Astrocyte (in vitro differentiated cells and primary cell): ENCODE measurements at regions not wholly inside any gene's neighbourhood (a gene's known extent, or its start where the extent isn't known, plus 50 kb on each side); places are given as distances from the start of the nearest gene placed in this dataset.

Experiments
- DNase-seq: peaks from one replicate; pipeline ENCODE4 v3.0.0-alpha.2; 2010; ENCODE audit warnings: low read depth
- FAIRE-seq: peaks from 2 replicates; lab custom pipeline; 2011; peaks lifted over from hg19 to GRCh38; lab: Jason Lieb, UNC
- H2AFZ ChIP-seq: 2 replicates; pipeline ENCODE4 v1.6.0; 2012; ENCODE audit warnings: low read depth, low read length, inconsistent platforms
- H3K27ac ChIP-seq: 2 replicates; pipeline ENCODE4 v1.5.1; 2011; ENCODE audit warnings: low read depth, low read length, inconsistent platforms
- H3K27me3 ChIP-seq: 2 replicates; pipeline ENCODE4 v1.6.0; 2011; ENCODE audit warnings: low read length, inconsistent platforms; ENCODE audit not compliant: insufficient read depth
- H3K36me3 ChIP-seq: 2 replicates; pipeline ENCODE4 v1.5.1; 2011; ENCODE audit warnings: low read length, inconsistent platforms; ENCODE audit not compliant: insufficient read depth
- H3K4me1 ChIP-seq: 2 replicates; pipeline ENCODE4 v1.5.1; 2011; ENCODE audit warnings: low read length, inconsistent platforms; ENCODE audit not compliant: insufficient read depth
- H3K4me2 ChIP-seq: 2 replicates; pipeline ENCODE4 v1.6.0; 2012; ENCODE audit warnings: low read length, inconsistent platforms
- H3K4me3 ChIP-seq: 2 replicates; pipeline ENCODE4 v1.5.1; 2011; ENCODE audit warnings: low read depth, mild to moderate bottlenecking, low read length, inconsistent platforms; ENCODE audit not compliant: insufficient read depth
- H3K79me2 ChIP-seq: 2 replicates; pipeline ENCODE4 v1.6.0; 2012; ENCODE audit warnings: mild to moderate bottlenecking, low read length, inconsistent platforms; ENCODE audit not compliant: insufficient read depth
- H3K9ac ChIP-seq: 2 replicates; pipeline ENCODE4 v1.6.0; 2012; ENCODE audit warnings: mild to moderate bottlenecking, low read length, inconsistent platforms
- H3K9me3 ChIP-seq: 2 replicates; pipeline ENCODE4 v1.5.1; 2012; ENCODE audit warnings: low read depth, mild to moderate bottlenecking, low read length, inconsistent platforms; ENCODE audit not compliant: insufficient read depth
- H4K20me1 ChIP-seq: 2 replicates; pipeline ENCODE4 v1.6.0; 2012; ENCODE audit warnings: low read length, inconsistent platforms; ENCODE audit not compliant: insufficient read depth
- H3K27ac Mint-ChIP-seq: one replicate; pipeline ENCODE4 v1.8.0; 2021; ENCODE audit warnings: mild to moderate bottlenecking, mixed read lengths; ENCODE audit not compliant: unreplicated experiment
- H3K27me3 Mint-ChIP-seq: one replicate; pipeline ENCODE4 v1.8.0; 2021; ENCODE audit warnings: low read depth, mixed read lengths; ENCODE audit not compliant: unreplicated experiment
- H3K36me3 Mint-ChIP-seq: one replicate; pipeline ENCODE4 v1.8.0; 2021; ENCODE audit warnings: low read depth, mixed read lengths; ENCODE audit not compliant: unreplicated experiment
- H3K4me1 Mint-ChIP-seq: one replicate; pipeline ENCODE4 v1.8.0; 2021; ENCODE audit warnings: low read depth, mixed read lengths; ENCODE audit not compliant: unreplicated experiment
- H3K4me3 Mint-ChIP-seq: one replicate; pipeline ENCODE4 v1.8.0; 2021; ENCODE audit warnings: mild to moderate bottlenecking, moderate library complexity, mixed read lengths; ENCODE audit not compliant: unreplicated experiment
- H3K9me3 Mint-ChIP-seq: one replicate; pipeline ENCODE4 v1.8.0; 2021; ENCODE audit warnings: mild to moderate bottlenecking, mixed read lengths; ENCODE audit not compliant: unreplicated experiment
- CTCF ChIP-seq: IDR thresholded peaks from 2 replicates; pipeline ENCODE4 v1.5.1; 2011; ENCODE audit warnings: low read depth, mild to moderate bottlenecking, inconsistent platforms, low read length, moderate library complexity; ENCODE audit not compliant: insufficient read depth
- EZH2 ChIP-seq: IDR thresholded peaks from 2 replicates; pipeline ENCODE4 v1.6.1; 2012; ENCODE audit warnings: mild to moderate bottlenecking, low read length, inconsistent platforms; ENCODE audit not compliant: insufficient read depth

GRCh38 chr5:63894690-63895089, 67.6 kb downstream of the HTR1A start:
- Histone ChIP-seq H3K27me3 (no peaks in the 10 kb centered on the region), H3K9me3 (peaks cover 2% of the 10 kb centered on the region), H3K36me3 (no peaks in the 10 kb centered on the region), H3K4me3 (no peak overlapping the region), H4K20me1 (no peaks in the 10 kb centered on the region), H3K27ac (no peak overlapping the region), H3K79me2 (no peaks in the 10 kb centered on the region), H3K9ac (no peak overlapping the region), H2AFZ (no peak overlapping the region), H3K4me2 (no peak overlapping the region), H3K4me1 (no peaks in the 10 kb centered on the region)
- no peaks in the 10 kb centered on the region for H3K4me1 Mint-ChIP-seq
- H3K9me3 Mint-ChIP-seq = no peaks in the 10 kb centered on the region
- H3K27me3 Mint-ChIP-seq = no peaks in the 10 kb centered on the region
- no peak for DNase-seq
- no peaks in the 10 kb centered on the region for H3K36me3 Mint-ChIP-seq
- H3K27ac Mint-ChIP-seq = no peak overlapping the region
- H3K4me3 Mint-ChIP-seq = no peak overlapping the region
- no peak for FAIRE-seq
- no peak for TF ChIP-seq CTCF
- TF ChIP-seq EZH2 = no peak

- Histone ChIP-seq H2AFZ (no peak overlapping the region), H3K4me3 (no peak overlapping the region), H3K27me3 (no peaks in the 10 kb centered on the region), H3K27ac (no peak overlapping the region), H3K4me2 (no peak overlapping the region), H3K9ac (no peak overlapping the region), H3K9me3 (no peaks in the 10 kb centered on the region), H3K79me2 (no peaks in the 10 kb centered on the region), H3K4me1 (no peaks in the 10 kb centered on the region), H3K36me3 (no peaks in the 10 kb centered on the region), H4K20me1 (no peaks in the 10 kb centered on the region)
- DNase-seq (no peak), FAIRE-seq (no peak)
- H3K9me3 Mint-ChIP-seq = no peaks in the 10 kb centered on the region
- H3K27me3 Mint-ChIP-seq = peaks cover 3% of the 10 kb centered on the region
- H3K36me3 Mint-ChIP-seq = no peaks in the 10 kb centered on the region
- no peak overlapping the region for H3K4me3 Mint-ChIP-seq
- no peaks in the 10 kb centered on the region for H3K4me1 Mint-ChIP-seq
- no peak for TF ChIP-seq EZH2
- no peak for TF ChIP-seq CTCF
- H3K27ac Mint-ChIP-seq = no peak overlapping the region
Observed at GRCh38 chr5:63878788-63879187, 83.5 kb downstream of the HTR1A start.

GRCh38 chr5:63877961-63878360, 84.3 kb downstream of the HTR1A start:
- FAIRE-seq = no peak
- Histone ChIP-seq H3K27me3 (no peaks in the 10 kb centered on the region), H3K9ac (no peak overlapping the region), H2AFZ (no peak overlapping the region), H3K4me2 (no peak overlapping the region), H3K27ac (no peak overlapping the region), H4K20me1 (no peaks in the 10 kb centered on the region), H3K4me1 (no peaks in the 10 kb centered on the region), H3K4me3 (no peak overlapping the region), H3K9me3 (no peaks in the 10 kb centered on the region), H3K36me3 (no peaks in the 10 kb centered on the region), H3K79me2 (no peaks in the 10 kb centered on the region)
- no peaks in the 10 kb centered on the region for H3K9me3 Mint-ChIP-seq
- no peaks in the 10 kb centered on the region for H3K4me1 Mint-ChIP-seq
- H3K36me3 Mint-ChIP-seq = no peaks in the 10 kb centered on the region
- H3K4me3 Mint-ChIP-seq = no peak overlapping the region
- DNase-seq = no peak
- TF ChIP-seq EZH2 (no peak), CTCF (no peak)
- peaks cover 3% of the 10 kb centered on the region for H3K27me3 Mint-ChIP-seq
- no peak overlapping the region for H3K27ac Mint-ChIP-seq
